Testis (tissue), 2 donors: ENCODE measurements at regions not wholly inside any gene's neighbourhood (a gene's known extent, or its start where the extent isn't known, plus 50 kb on each side); places are given as distances from the start of the nearest gene placed in this dataset.

ENCODE experiments used
- POLR2A ChIP-seq: fragments of 450-650 bp; IDR thresholded peaks from one replicate; pipeline ENCODE4 v1.6.1; 2017; ENCODE audit warnings: antibody characterized with exemption, mild to moderate bottlenecking, moderate library complexity
- TF ChIP-seq, protein P1 (sequence below), 3 experiments: fragments of 450-650 bp in 2 of 3; fragments of 200-600 bp in 1 of 3; sonication (generic) in 1 of 3; IDR thresholded peaks; one replicate each; pipeline ENCODE4 v1.5.1; 2016 to 2019; ENCODE audit warnings: antibody characterized with exemption in 3 of 3, mild to moderate bottlenecking in 2 of 3, moderate library complexity in 1 of 3

GRCh38 chr17:77531002-77531401 is 390.2 kb downstream of the SEC14L1 start:
- TF ChIP-seq, protein P1, sequence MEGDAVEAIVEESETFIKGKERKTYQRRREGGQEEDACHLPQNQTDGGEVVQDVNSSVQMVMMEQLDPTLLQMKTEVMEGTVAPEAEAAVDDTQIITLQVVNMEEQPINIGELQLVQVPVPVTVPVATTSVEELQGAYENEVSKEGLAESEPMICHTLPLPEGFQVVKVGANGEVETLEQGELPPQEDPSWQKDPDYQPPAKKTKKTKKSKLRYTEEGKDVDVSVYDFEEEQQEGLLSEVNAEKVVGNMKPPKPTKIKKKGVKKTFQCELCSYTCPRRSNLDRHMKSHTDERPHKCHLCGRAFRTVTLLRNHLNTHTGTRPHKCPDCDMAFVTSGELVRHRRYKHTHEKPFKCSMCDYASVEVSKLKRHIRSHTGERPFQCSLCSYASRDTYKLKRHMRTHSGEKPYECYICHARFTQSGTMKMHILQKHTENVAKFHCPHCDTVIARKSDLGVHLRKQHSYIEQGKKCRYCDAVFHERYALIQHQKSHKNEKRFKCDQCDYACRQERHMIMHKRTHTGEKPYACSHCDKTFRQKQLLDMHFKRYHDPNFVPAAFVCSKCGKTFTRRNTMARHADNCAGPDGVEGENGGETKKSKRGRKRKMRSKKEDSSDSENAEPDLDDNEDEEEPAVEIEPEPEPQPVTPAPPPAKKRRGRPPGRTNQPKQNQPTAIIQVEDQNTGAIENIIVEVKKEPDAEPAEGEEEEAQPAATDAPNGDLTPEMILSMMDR (IDR thresholded peaks at IDR 0.05) = no peak
- no peak for TF ChIP-seq POLR2A
